ENCODE measurements at regions not wholly inside any gene's neighbourhood (a gene's known extent, or its start where the extent isn't known, plus 50 kb on each side); places are given as distances from the start of the nearest gene placed in this dataset.
"Not testable (repeated sequence)": the region's sequence is repeated elsewhere in the genome, so short reads cannot be mapped to it uniquely, and the experiment has no call there.

DNA sequence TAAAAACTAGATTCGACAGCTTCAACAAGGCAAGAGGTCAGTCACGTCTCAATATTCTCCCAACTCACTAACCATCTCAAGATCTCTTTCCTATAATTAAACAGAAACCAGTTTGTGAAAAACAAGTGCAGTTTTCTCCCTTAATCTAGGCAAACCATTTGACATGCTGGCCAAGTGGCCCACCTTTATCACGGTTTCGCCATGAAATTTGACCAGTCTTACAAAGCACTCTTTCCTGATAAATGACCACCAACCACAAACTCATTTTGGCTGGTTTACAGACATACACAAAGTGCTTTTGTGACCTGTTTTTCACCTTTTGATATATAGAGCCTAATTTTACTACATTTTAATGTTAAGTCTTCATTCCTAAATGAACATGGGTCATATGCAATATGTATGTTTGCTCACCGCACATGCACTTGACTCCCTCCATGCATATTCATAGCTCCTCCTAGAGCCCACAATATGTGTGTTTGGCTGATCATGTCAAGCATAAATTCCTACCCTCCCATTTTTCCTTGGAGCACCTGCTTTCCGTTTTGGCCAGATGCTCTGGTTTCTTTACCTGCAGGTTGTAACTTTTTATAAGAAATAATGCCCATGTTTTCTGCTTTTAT is 385.1 kb downstream of the RAD51AP2 start:
- no peak for DNase-seq (ENCODE audit: low spot score)

- DNase-seq (ENCODE audit: low spot score) = not testable (repeated sequence)
Measured at GRCh38 chr2:17130627-17131026, 387.6 kb downstream of the RAD51AP2 start.

DNA sequence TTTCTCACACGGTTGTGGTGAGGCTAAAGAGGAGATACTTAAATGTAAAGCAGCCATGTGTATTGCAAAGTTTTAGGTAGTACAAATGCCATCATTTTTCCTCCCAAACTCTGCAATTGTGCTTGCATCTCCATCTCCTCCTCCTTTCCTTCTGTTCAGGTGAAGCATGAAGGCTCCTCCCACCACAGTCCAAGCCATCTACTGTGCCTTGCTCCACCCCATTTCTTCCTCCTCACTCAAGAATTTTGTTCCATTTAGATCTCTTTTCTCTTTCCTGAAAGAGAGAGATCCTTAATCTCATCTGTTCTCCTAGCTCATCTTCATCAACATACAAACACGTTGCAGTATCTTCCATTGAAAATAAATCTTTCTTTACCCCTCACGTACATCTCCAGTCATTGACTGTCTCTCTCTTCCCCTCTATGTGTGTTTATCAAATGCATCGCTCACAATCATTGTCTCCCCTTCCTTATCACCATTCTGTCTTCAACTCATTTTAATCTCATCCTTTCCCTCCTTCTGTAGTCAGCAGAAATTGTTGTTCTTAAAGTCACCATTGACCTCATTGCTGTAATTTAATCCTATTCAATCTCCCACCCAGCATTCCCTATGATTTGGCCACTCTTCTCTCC is 392.1 kb downstream of the RAD51AP2 start:
- DNase-seq (ENCODE audit: low spot score) = no peak

DNA sequence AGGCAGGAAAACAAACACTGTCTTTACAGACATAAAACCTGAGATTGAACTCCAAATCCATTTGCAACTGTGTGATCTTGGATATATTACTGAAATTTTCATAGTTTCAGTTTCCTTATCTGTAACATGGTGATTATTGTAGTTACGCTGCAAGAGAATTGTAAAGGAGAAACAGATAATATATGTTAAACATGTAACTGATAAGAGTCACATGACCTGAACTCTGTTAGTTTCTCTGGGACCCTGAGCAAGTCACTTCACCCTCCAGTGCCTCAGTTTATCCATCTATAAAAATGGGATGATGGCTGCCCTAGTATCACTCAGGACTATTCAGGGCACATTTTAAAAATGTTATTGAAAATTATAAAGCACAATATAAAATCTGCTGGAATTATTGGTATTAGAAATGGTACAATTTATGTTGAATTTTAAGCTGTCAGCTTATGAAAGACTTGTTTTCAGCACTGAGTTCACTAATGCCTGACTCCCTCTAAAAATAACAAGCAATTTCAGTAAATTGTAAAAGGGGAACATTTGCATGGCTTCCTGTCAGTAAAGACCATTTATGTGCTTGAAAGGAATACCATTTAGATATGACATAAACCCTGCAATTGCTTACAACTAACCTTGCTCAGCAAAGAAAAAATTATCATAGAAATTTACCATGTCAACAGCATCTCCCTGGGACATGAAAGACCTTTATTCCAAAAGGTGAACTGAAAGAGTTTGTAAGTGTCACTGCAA is 393.5 kb downstream of the RAD51AP2 start:
- DNase-seq (ENCODE audit: low spot score) = no peak

- DNase-seq (ENCODE audit: low spot score) = no peak
Measured at GRCh38 chr2:17122887-17123501, 395.2 kb downstream of the RAD51AP2 start.

- DNase-seq (ENCODE audit: low spot score) = no peak
Measured at GRCh38 chr2:17115466-17115865, 402.8 kb downstream of the RAD51AP2 start.

GRCh38 chr2:17115042-17115441 is 403.2 kb downstream of the RAD51AP2 start:
- no peak for DNase-seq (ENCODE audit: low spot score)

- DNase-seq (ENCODE audit: low spot score) = no peak
Measured at GRCh38 chr2:17107871-17108270, 410.4 kb downstream of the RAD51AP2 start.

DNA sequence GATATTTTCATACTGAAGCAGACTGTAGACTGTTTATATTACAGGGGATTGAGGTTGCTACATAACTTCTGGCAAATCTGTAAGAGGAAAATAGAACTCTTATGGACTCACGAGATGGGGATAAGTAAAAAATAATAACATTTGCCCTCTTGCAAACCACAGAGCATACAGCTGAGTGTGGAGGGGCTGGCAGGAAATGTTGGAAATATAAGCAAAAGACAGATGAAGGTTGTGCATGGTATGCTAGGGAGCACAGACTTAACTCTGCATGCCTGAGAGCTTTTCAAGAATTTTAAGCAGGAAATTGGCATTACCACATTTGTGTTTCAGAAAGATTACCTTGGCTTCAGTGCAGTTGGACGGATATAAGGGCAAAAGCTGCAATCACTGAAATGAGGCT is 411.1 kb downstream of the RAD51AP2 start:
- DNase-seq (ENCODE audit: low spot score) = peak; percentile 11

GRCh38 chr2:17106418-17106817 is 411.8 kb downstream of the RAD51AP2 start:
- DNase-seq (ENCODE audit: low spot score) = no peak

- DNase-seq (ENCODE audit: low spot score) = no peak
Measured at GRCh38 chr2:17104454-17104853, 413.8 kb downstream of the RAD51AP2 start.

DNA sequence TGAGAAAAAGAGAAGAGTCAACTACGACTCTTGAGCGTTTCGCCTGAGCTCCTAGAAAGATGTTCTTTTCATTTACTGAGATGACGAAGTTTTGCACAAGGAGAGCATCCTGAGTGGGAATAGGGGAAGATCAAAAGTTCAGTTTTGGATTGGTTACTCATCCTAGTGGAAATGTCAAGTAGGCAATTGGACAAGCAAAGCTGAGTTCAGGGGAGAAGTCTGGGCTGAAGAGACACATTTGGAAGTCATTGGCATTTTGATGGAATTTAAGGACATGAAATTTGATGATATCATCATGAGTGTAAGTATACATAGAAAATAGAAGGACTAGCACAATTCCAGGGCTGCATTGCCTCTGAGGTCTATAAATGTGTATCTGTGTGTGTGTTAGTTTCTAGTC is 416.6 kb downstream of the RAD51AP2 start:
- DNase-seq (ENCODE audit: low spot score) = no peak

GRCh38 chr2:17101091-17101490 is 417.1 kb downstream of the RAD51AP2 start:
- DNase-seq (ENCODE audit: low spot score) = no peak

DNA sequence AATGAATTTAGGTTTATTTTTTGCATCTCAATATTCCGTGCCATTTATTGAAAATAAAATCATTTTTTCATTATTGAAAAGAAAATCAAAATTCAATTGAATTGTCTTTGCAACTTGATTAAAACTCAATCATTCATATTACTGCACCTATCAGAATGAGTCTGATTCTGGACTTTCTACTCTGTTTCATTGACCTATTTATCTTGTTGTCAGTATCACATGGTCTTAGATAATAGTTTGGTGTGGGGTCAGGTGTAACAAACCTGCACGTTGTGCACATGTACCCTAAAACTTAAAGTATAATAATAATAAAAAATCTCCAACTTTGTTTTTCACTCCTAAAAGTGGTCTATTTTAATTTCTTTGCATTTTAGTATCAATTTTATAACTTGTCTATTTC is 422.9 kb downstream of the RAD51AP2 start:
- no peak for DNase-seq (ENCODE audit: low spot score)

DNA sequence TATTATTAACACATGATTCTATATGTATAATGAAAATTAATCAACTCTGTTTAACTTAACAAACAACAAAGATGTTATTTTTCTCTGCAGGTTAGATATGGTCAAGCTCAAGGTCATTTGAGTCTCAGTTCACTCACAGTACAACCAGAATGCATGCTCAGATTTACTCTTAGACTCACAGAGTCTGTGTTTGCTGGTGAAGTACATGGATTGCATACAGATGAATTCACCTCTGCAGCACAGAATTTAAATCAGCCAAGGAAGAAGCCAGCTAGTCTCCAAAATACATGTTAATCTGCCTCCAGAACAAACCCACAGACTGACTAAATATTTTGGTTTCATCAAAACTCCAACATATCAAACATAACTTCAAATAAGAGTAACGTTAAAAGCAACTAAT is 424.5 kb downstream of the RAD51AP2 start:
- DNase-seq (ENCODE audit: low spot score) = no peak

DNA sequence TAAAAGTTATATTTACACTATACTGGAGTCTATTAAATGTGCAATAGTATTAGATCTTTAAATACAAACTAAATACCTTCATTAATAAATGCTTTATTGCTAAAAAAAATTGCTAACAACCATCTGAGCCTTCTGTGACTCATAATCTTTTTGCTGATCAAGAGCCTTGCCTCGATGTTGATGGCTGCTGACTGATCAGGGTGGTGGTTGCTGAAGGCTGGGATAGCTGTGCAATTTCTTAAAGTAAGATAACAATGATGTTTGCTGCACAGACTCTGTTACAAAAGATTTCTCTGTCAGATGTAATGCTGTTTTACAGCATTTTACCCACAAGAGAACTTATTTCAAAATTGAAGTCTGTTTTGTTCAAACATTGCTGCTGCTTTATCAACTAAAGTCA is 421.4 kb upstream of the CYRIA start:
- DNase-seq (ENCODE audit: low spot score) = no peak

DNA sequence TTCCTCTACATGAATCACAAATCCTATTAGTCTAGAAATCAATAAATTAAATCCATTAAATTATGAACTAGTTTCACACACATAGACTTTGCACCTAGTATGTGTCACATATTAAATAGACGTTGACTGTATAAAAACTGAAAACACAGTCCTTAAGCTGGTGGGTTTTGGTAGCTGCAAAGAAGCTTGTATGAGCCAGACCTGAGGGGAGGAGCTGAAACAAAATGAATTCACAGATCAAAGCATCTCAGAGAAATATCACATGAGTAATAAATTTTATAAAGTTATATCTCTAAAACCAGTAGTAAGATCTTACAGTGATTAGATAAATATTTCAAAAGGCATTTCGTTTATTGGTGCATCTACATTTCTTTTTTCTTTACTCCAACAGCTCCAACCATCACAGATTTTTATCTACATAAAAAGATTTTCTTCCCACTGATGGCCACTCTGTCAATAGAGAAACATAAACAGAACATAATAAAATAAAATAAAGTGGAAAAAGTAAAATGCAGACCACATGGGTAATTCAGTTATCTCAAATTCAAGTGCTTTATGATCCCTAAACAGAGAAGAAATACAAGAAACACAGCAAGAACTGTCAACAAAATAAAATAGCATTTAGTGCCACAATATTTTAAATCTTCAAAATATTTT is 420.0 kb upstream of the CYRIA start:
- DNase-seq (ENCODE audit: low spot score) = no peak

DNA sequence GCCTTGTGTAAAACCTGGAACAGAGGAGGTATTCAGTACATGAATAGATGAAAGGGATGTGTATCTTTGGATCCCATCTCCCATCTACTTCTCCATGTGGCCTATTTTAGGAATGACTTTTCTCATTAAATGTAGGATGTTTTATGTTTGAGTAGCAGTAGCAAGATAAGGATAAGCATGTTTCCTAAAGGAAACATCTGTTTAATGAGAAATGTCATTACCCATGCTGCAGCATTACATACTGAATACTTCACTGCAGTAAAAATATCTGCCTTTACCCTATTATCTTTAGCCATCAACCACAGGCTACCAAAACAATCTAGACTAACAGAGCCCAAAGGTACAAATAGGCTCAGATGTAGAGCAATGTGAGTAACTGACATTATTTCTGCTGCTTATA is 419.2 kb upstream of the CYRIA start:
- no peak for DNase-seq (ENCODE audit: low spot score)

DNA sequence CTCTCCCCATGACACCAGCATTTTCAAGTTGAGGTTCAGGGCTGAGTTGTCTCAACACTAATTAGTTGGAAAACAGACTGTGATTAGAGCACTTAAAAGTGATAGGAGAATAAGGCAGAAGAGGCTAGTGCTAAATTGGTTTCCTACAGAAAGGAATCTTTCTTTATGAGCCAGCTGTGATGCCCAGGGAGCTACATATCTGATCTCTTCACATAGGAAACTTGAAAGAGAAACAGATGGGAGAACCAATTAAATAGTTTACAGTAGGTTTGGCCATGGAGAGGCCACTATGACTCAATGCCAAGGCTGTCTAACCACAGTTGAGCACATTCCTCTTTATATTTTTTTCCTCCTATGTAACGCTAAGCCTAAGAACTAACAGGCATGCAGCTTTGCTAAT is 418.3 kb upstream of the CYRIA start:
- peak; percentile 11 for DNase-seq (ENCODE audit: low spot score)

DNA sequence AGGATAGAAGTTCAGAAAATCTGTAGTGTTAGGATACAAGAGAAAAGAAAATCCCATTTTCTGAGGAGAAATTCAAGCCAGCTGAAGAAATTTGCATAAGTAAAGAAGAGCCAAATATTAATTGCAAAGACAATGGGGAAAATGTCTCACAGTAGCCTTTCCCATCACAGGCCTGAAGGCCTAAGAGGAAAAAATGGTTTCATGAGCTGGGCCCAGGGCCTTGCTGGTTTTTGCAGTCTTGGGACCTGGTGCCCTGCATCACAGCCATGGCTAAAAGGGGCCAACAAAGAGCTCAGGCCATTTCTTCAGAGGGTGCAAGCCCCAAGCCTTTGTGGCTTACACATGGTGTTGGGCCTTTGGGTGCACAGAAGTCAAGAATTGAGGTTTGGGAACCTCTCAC is 413.6 kb upstream of the CYRIA start:
- no peak for DNase-seq (ENCODE audit: low spot score)

DNA sequence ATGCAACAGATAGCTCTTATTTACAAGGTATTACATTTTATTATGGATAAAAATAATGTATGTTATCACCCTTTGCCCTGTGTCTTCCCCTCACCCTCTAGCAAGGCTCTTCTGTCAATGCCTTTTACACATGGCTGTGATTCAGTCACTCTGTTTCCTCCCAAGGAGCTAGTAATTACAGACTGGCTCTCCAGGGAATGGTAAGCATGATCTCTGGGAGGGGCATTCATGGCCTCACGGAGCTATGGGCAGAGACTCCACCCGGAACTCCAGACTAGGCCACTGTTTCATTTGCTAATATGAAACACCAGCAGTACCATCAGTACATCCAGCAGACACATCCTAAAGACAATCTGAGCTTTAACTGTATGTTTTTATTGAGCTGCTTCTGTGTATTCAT is 410.9 kb upstream of the CYRIA start:
- DNase-seq (ENCODE audit: low spot score) = no peak

GRCh38 chr2:17070711-17071110 is 405.1 kb upstream of the CYRIA start:
- no peak for DNase-seq (ENCODE audit: low spot score)
